H1 (cell line): ENCODE measurements at regions not wholly inside any gene's neighbourhood (a gene's known extent, or its start where the extent isn't known, plus 50 kb on each side); places are given as distances from the start of the nearest gene placed in this dataset.

ENCODE experiments used
- CTCF ChIA-PET: fragments of 300-600 bp; sonication (Branson Sonifier 250); formaldehyde crosslinking; loops from one replicate; lab custom pipeline; 2021; ENCODE audit not compliant: partially characterized antibody; lab: Charles Lee
- POLR2A ChIA-PET: fragments of 300-600 bp; sonication (Branson Sonifier 250); formaldehyde crosslinking; loops from one replicate; lab custom pipeline; 2021; ENCODE audit warnings: inconsistent platforms; ENCODE audit not compliant: partially characterized antibody; lab: Charles Lee
- DNase-seq, 2 experiments: peaks; one replicate each; pipeline versions ENCODE4 v3.0.0 to v3.0.0-alpha.2; 2010 to 2022; ENCODE audit warnings: low spot score in 2 of 2, low read depth in 1 of 2, mixed read lengths in 1 of 2
- FAIRE-seq: peaks from 2 replicates; lab custom pipeline; 2011; peaks lifted over from hg19 to GRCh38; lab: Jason Lieb, UNC
- H2AFZ ChIP-seq: 2 replicates; pipeline ENCODE4 v1.8.1; 2012; ENCODE audit warnings: low read length, inconsistent platforms
- H2AK5ac ChIP-seq: 2 replicates; pipeline ENCODE4 v1.6.1; 2013; ENCODE audit warnings: low read depth, low read length
- H2BK120ac ChIP-seq: replicated peaks from 2 replicates; pipeline ENCODE3; 2013; ENCODE audit warnings: low read depth, low read length, inconsistent platforms
- H2BK12ac ChIP-seq: 2 replicates; pipeline ENCODE4 v1.6.1; 2013; ENCODE audit warnings: low read depth, low read length
- H2BK15ac ChIP-seq: 2 replicates; pipeline ENCODE4 v1.6.1; 2013; ENCODE audit warnings: low read length
- H2BK20ac ChIP-seq: 2 replicates; pipeline ENCODE4 v1.6.1; 2013; ENCODE audit warnings: low read length
- H2BK5ac ChIP-seq: 2 replicates; pipeline ENCODE4 v1.6.1; 2013; ENCODE audit warnings: low read depth, low read length
- H3K14ac ChIP-seq: 2 replicates; pipeline ENCODE4 v1.6.1; 2013; ENCODE audit warnings: inconsistent platforms; ENCODE audit not compliant: insufficient read length
- H3K18ac ChIP-seq: 2 replicates; pipeline ENCODE4 v1.6.1; 2013; ENCODE audit warnings: low read length; ENCODE audit errors: extremely low read depth
- H3K23ac ChIP-seq: 2 replicates; pipeline ENCODE4 v1.6.1; 2013; ENCODE audit warnings: inconsistent platforms; ENCODE audit not compliant: insufficient read length
- H3K23me2 ChIP-seq: 2 replicates; pipeline ENCODE4 v1.6.1; 2013; ENCODE audit warnings: low read depth, low read length
- H3K27ac ChIP-seq: 2 replicates; pipeline ENCODE4 v1.6.1; 2011; ENCODE audit warnings: low read depth, low read length, inconsistent platforms
- H3K27me3 ChIP-seq, 4 experiments: replicated peaks in 1 of 4; 1 replicate in 1 of 4; 2 replicates in 3 of 4; pipeline versions ENCODE4 v1.6.1 to v1.8.1; 2011 to 2013; ENCODE audit warnings: low read length in 3 of 4, mild to moderate bottlenecking in 3 of 4, inconsistent platforms in 2 of 4, mixed read lengths in 2 of 4, moderate library complexity in 1 of 4; ENCODE audit not compliant: control insufficient read depth in 3 of 4, insufficient read depth in 3 of 4; ENCODE audit errors: extremely low read depth in 1 of 4
- H3K36me3 ChIP-seq, 4 experiments: 2 replicates each; pipeline versions ENCODE4 v1.6.1 to v1.8.1; 2011 to 2013; ENCODE audit warnings: mild to moderate bottlenecking in 4 of 4, low read length in 3 of 4, moderate library complexity in 2 of 4, control low read depth in 1 of 4, inconsistent platforms in 1 of 4; ENCODE audit not compliant: insufficient read depth in 4 of 4, control insufficient read depth in 2 of 4
- H3K4ac ChIP-seq: replicated peaks from 2 replicates; pipeline ENCODE3; 2013; ENCODE audit warnings: low read length, low read depth, mixed read lengths, inconsistent platforms; ENCODE audit not compliant: insufficient read length
- H3K4me1 ChIP-seq, 4 experiments: replicated peaks in 1 of 4; 1 replicate in 1 of 4; 2 replicates in 3 of 4; pipeline versions ENCODE4 v1.6.1 to v1.8.1; 2011 to 2013; ENCODE audit warnings: low read length in 3 of 4, inconsistent platforms in 2 of 4, mixed read lengths in 1 of 4; ENCODE audit not compliant: insufficient read depth in 4 of 4, control insufficient read depth in 3 of 4
- H3K4me2 ChIP-seq, 2 experiments: 2 replicates each; pipeline versions ENCODE4 v1.6.1 to v1.8.1; 2011 to 2013; ENCODE audit warnings: low read depth in 2 of 2, low read length in 2 of 2, control low read depth in 1 of 2, inconsistent platforms in 1 of 2, mild to moderate bottlenecking in 1 of 2; ENCODE audit not compliant: insufficient read depth in 1 of 2
- H3K4me3 ChIP-seq, 4 experiments: fragments of 200-600, 300-600 bp in 1 of 4; sonication (generic), shearing (Covaris generic), sonication (Bioruptor Twin) in 1 of 4; 2 replicates each; pipeline versions ENCODE4 v1.5.1 to v1.8.1; 2011 to 2016; ENCODE audit warnings: low read length in 4 of 4, low read depth in 3 of 4, control low read depth in 2 of 4, inconsistent platforms in 2 of 4, mild to moderate bottlenecking in 2 of 4, mixed read lengths in 1 of 4, moderate library complexity in 1 of 4; ENCODE audit not compliant: insufficient read depth in 2 of 4; ENCODE audit errors: extremely low read depth in 1 of 4
- H3K56ac ChIP-seq: replicated peaks from 2 replicates; pipeline ENCODE3; 2013; ENCODE audit warnings: low read depth, mild to moderate bottlenecking, mixed read lengths, low read length, inconsistent platforms; ENCODE audit not compliant: insufficient read length
- H3K79me1 ChIP-seq: 2 replicates; pipeline ENCODE4 v1.6.1; 2013; ENCODE audit warnings: low read depth, low read length, control low read depth
- H3K79me2 ChIP-seq, 2 experiments: 2 replicates each; pipeline versions ENCODE4 v1.6.1 to v1.8.1; 2012 to 2013; ENCODE audit warnings: low read length in 2 of 2, mild to moderate bottlenecking in 2 of 2, inconsistent platforms in 1 of 2; ENCODE audit not compliant: insufficient read depth in 2 of 2, control insufficient read depth in 1 of 2
- H3K9ac ChIP-seq, 4 experiments: replicated peaks in 1 of 4; 1 replicate in 1 of 4; 2 replicates in 3 of 4; pipeline versions ENCODE4 v1.6.1 to v1.8.1; 2011 to 2013; ENCODE audit warnings: low read depth in 3 of 4, low read length in 3 of 4, control low read depth in 2 of 4, mild to moderate bottlenecking in 2 of 4, moderate library complexity in 2 of 4, inconsistent platforms in 1 of 4; ENCODE audit errors: extremely low read depth in 1 of 4
- H3K9me3 ChIP-seq, 2 experiments: 2 replicates each; pipeline versions ENCODE4 v1.6.1 to v1.8.1; 2012 to 2013; ENCODE audit warnings: mild to moderate bottlenecking in 2 of 2, moderate library complexity in 2 of 2, control low read depth in 1 of 2, inconsistent platforms in 1 of 2, low read depth in 1 of 2, low read length in 1 of 2, mixed read lengths in 1 of 2; ENCODE audit not compliant: insufficient read depth in 2 of 2
- H4K20me1 ChIP-seq, 2 experiments: replicated peaks in 1 of 2; 2 replicates each; pipeline versions ENCODE3 to v1.8.1; 2011 to 2013; ENCODE audit warnings: inconsistent platforms in 2 of 2, low read length in 2 of 2, mild to moderate bottlenecking in 1 of 2; ENCODE audit not compliant: insufficient read depth in 2 of 2, control insufficient read depth in 1 of 2
- H4K5ac ChIP-seq: 2 replicates; pipeline ENCODE4 v1.6.1; 2013; ENCODE audit warnings: low read length, low read depth, mixed read lengths, inconsistent platforms; ENCODE audit not compliant: insufficient read length
- H4K8ac ChIP-seq: 2 replicates; pipeline ENCODE4 v1.8.0; 2013; ENCODE audit warnings: mild to moderate bottlenecking, moderate library complexity, low read length, inconsistent platforms; ENCODE audit not compliant: insufficient read depth; ENCODE audit errors: extremely low read depth
- H4K91ac ChIP-seq: replicated peaks from 2 replicates; pipeline ENCODE3; 2013; ENCODE audit warnings: low read length, mixed read lengths, inconsistent platforms; ENCODE audit not compliant: insufficient read length
- E2F6 ChIP-seq: IDR thresholded peaks from 2 replicates; pipeline ENCODE4 v1.6.1; 2012; ENCODE audit warnings: inconsistent platforms
- TCF12 ChIP-seq: IDR thresholded peaks from 2 replicates; pipeline ENCODE4 v1.6.1; 2011; ENCODE audit warnings: low read depth, mild to moderate bottlenecking, low read length
- WGBS, 2 experiments: shearing (Covaris generic) in 1 of 2; methylation state at CpG; one replicate each; pipeline versions ENCODE4 v1.1.6 to v1.1.7; 2013 to 2015; ENCODE audit warnings: low lambda C conversion rate in 2 of 2, mixed read lengths in 2 of 2, inconsistent platforms in 1 of 2, low coverage in 1 of 2, missing lambda C conversion rate in 1 of 2; ENCODE audit not compliant: insufficient replicate concordance in 2 of 2, insufficient coverage in 1 of 2, insufficient read length in 1 of 2; ENCODE audit errors: extremely low coverage in 1 of 2, missing lambda C conversion rate in 1 of 2; 5-methylcytosine and 5-hydroxymethylcytosine counted together

- ChIA-PET POLR2A (no interaction called here), CTCF (no interaction called here)
- no peak overlapping the region for H4K5ac ChIP-seq
- H3K4me2 ChIP-seq = no peak overlapping the region
- no peak overlapping the region for H2BK12ac ChIP-seq
- H3K4me1 ChIP-seq = no peaks in the 10 kb centered on the region; a peak in 1 of 7 replicates
- H3K18ac ChIP-seq = no peak overlapping the region
- no peak overlapping the region for H2BK20ac ChIP-seq
- no peak overlapping the region for H2AFZ ChIP-seq
- no peak overlapping the region for H3K23ac ChIP-seq
- H3K36me3 ChIP-seq = no peaks in the 10 kb centered on the region
- H3K56ac ChIP-seq = no peak overlapping the region
- H4K20me1 ChIP-seq = peaks cover 0 to 6% of the 10 kb centered on the region in 2 experiments
- DNase-seq (no peak), FAIRE-seq (no peak)
- 93% methylated on average over 14 of the region's 24 CpGs; no CpG with 5 or more reads in 1 of the 2 experiments for WGBS, 2 experiments
- no peak overlapping the region for H2AK5ac ChIP-seq
- no peak overlapping the region for H4K91ac ChIP-seq
- no peaks in the 10 kb centered on the region for H3K79me2 ChIP-seq
- H3K9ac ChIP-seq = no peak overlapping the region
- no peak overlapping the region for H3K4ac ChIP-seq
- TF ChIP-seq E2F6 (0 out of 2 replicates have a peak, but pooled peaks have one; percentile 16), TCF12 (no peak)
- H3K4me3 ChIP-seq = no peak overlapping the region
- H3K9me3 ChIP-seq = peaks cover 0 to 8% of the 10 kb centered on the region in 2 experiments; a peak in 3 of 4 replicates
- peaks cover 7% of the 10 kb centered on the region; the same call in 1 of the 2 replicates for H3K23me2 ChIP-seq
- no peak overlapping the region for H2BK120ac ChIP-seq
- H4K8ac ChIP-seq = no peak overlapping the region
- H3K27me3 ChIP-seq = no peaks in the 10 kb centered on the region
- no peaks in the 10 kb centered on the region for H3K79me1 ChIP-seq
- H3K27ac ChIP-seq = no peak overlapping the region
- H3K14ac ChIP-seq = no peak overlapping the region
- no peak overlapping the region for H2BK5ac ChIP-seq
- H2BK15ac ChIP-seq = no peak overlapping the region
Observed at GRCh38 chr22:49601614-49602321, 225.9 kb downstream of the BRD1 start.
